HuH-7 (cell line): ENCODE measurements at regions not wholly inside any gene's neighbourhood (a gene's known extent, or its start where the extent isn't known, plus 50 kb on each side); places are given as distances from the start of the nearest gene placed in this dataset.
"Not testable (repeated sequence)": the region's sequence is repeated elsewhere in the genome, so short reads cannot be mapped to it uniquely, and the experiment has no call there.

Experiments
- DNase-seq: peaks from one replicate; pipeline ENCODE4 v3.0.0; 2011; ENCODE audit warnings: low spot score

- DNase-seq = no peak
Observed at GRCh38 chr4:12172198-12172973, 743.7 kb upstream of the HS3ST1 start.

GRCh38 chr4:12170308-12170707, 741.6 kb upstream of the HS3ST1 start:
- no peak for DNase-seq

GRCh38 chr4:12165616-12166015, 736.9 kb upstream of the HS3ST1 start:
- no peak for DNase-seq

- no peak for DNase-seq
Observed at GRCh38 chr4:12146339-12146738, 717.6 kb upstream of the HS3ST1 start.

GRCh38 chr4:12145768-12146167, 717.1 kb upstream of the HS3ST1 start:
- no peak for DNase-seq

GRCh38 chr4:12145106-12145505, 716.4 kb upstream of the HS3ST1 start:
- no peak for DNase-seq

GRCh38 chr4:12144051-12144450, 715.4 kb upstream of the HS3ST1 start:
- DNase-seq = no peak

GRCh38 chr4:12140864-12141263, 712.2 kb upstream of the HS3ST1 start:
- no peak for DNase-seq

GRCh38 chr4:12139296-12139695, 710.6 kb upstream of the HS3ST1 start:
- no peak for DNase-seq

GRCh38 chr4:12138488-12138887, 709.8 kb upstream of the HS3ST1 start:
- no peak for DNase-seq

GRCh38 chr4:12137575-12137974, 708.9 kb upstream of the HS3ST1 start:
- DNase-seq = no peak

- DNase-seq = no peak
Observed at GRCh38 chr4:12126474-12126873, 697.8 kb upstream of the HS3ST1 start.

- DNase-seq = no peak
Observed at GRCh38 chr4:12124138-12124537, 695.4 kb upstream of the HS3ST1 start.

- no peak for DNase-seq
Observed at GRCh38 chr4:12123707-12124106, 695.0 kb upstream of the HS3ST1 start.

- DNase-seq = no peak
Observed at GRCh38 chr4:12122316-12122715, 693.6 kb upstream of the HS3ST1 start.

- no peak for DNase-seq
Observed at GRCh38 chr4:12120968-12121367, 692.3 kb upstream of the HS3ST1 start.

GRCh38 chr4:12118651-12119213, 690.0 kb upstream of the HS3ST1 start:
- no peak for DNase-seq

- no peak for DNase-seq
Observed at GRCh38 chr4:12116009-12116552, 687.4 kb upstream of the HS3ST1 start.

GRCh38 chr4:12110627-12111026, 681.9 kb upstream of the HS3ST1 start:
- DNase-seq = no peak

- not testable (repeated sequence) for DNase-seq
Observed at GRCh38 chr4:12109056-12109455, 680.4 kb upstream of the HS3ST1 start.

- no peak for DNase-seq
Observed at GRCh38 chr4:12105519-12105918, 676.8 kb upstream of the HS3ST1 start.

- DNase-seq = not testable (repeated sequence)
Observed at GRCh38 chr4:12089920-12090319, 661.2 kb upstream of the HS3ST1 start.

- no peak for DNase-seq
Observed at GRCh38 chr4:12084690-12085089, 656.0 kb upstream of the HS3ST1 start.

GRCh38 chr4:12071316-12071715, 642.6 kb upstream of the HS3ST1 start:
- DNase-seq = no peak
